Adrenal gland (tissue), 9 donors: ENCODE measurements at regions not wholly inside any gene's neighbourhood (a gene's known extent, or its start where the extent isn't known, plus 50 kb on each side); places are given as distances from the start of the nearest gene placed in this dataset.

Source experiments
- DNase-seq, 7 donors: peaks; one replicate each; pipeline ENCODE4 v3.0.0-alpha.2; 2019 to 2020
- H3K27ac ChIP-seq, 5 donors: fragments of 200-600 bp; sonication (generic) in 4 of 5; 1 replicate in 3 of 5; 2 replicates in 2 of 5; pipeline versions ENCODE4 v1.5.1 to v1.8.0; 2016 to 2020; ENCODE audit warnings: mild to moderate bottlenecking in 1 of 5
- H3K27me3 ChIP-seq: fragments of 200-600 bp; 2 replicates; pipeline ENCODE4 v1.8.0; 2021
- H3K36me3 ChIP-seq, 2 donors: fragments of 200-600 bp; replicated peaks in 1 of 2; 1 replicate in 1 of 2; 2 replicates in 1 of 2; pipeline versions ENCODE4 v1.5.1 to v1.8.0; 2018 to 2022
- H3K4me1 ChIP-seq, 2 donors: fragments of 200-600 bp; replicated peaks in 1 of 2; 1 replicate in 1 of 2; 2 replicates in 1 of 2; pipeline versions ENCODE4 v1.5.1 to v1.8.0; 2018 to 2021
- H3K4me3 ChIP-seq, 4 donors: fragments of 200-600 bp; sonication (generic) in 3 of 4; one replicate each; pipeline ENCODE4 v1.5.1; 2016 to 2018
- H3K9me3 ChIP-seq, 3 donors: fragments of 200-600 bp; sonication (generic) in 1 of 3; replicated peaks in 1 of 3; 1 replicate in 2 of 3; 2 replicates in 1 of 3; pipeline versions ENCODE4 v1.5.1 to v1.8.0; 2016 to 2021
- CTCF ChIP-seq, 6 experiments: fragments of 450-650 bp in 4 of 6; fragments of 200-600 bp in 2 of 6; sonication (generic) in 1 of 6; IDR thresholded peaks; 1 replicate in 5 of 6; 2 replicates in 1 of 6; pipeline versions ENCODE4 v1.5.1 to v1.8.0; 2016 to 2021; ENCODE audit warnings: antibody characterized with exemption in 6 of 6, mild to moderate bottlenecking in 2 of 6, moderate library complexity in 1 of 6
- POLR2A ChIP-seq, 2 donors: fragments of 450-650 bp; IDR thresholded peaks; one replicate each; pipeline ENCODE4 v1.6.1; 2017; ENCODE audit warnings: antibody characterized with exemption in 2 of 2, mild to moderate bottlenecking in 2 of 2, moderate library complexity in 1 of 2
- WGBS, 4 donors: extraction: QIAGEN DNeasy Blood & Tissue Kit in 2 of 4; methylation state at CpG; one replicate each; pipeline versions ENCODE4 v1.1.5 to v1.1.7; 2013 to 2017; 5-methylcytosine and 5-hydroxymethylcytosine counted together
- intact Hi-C, 2 donors: fragments of 100-400 bp; cut with DNase I; formaldehyde crosslinking; loops; one replicate each; pipeline versions ENCODE4 v1.14.1 to v1.15.0; 2022 to 2023
- donor health status: healthy with polysubstance abuse.
- donor health status: Bipolar disorder and iron deficiency.
- donor health status: DM: yes; HTN: yes; CAD: no.
- donor health status: DM: no; HTN: no; CAD: no.
- donor health status: DM: no; HTN: no; CAD: no.

DNA sequence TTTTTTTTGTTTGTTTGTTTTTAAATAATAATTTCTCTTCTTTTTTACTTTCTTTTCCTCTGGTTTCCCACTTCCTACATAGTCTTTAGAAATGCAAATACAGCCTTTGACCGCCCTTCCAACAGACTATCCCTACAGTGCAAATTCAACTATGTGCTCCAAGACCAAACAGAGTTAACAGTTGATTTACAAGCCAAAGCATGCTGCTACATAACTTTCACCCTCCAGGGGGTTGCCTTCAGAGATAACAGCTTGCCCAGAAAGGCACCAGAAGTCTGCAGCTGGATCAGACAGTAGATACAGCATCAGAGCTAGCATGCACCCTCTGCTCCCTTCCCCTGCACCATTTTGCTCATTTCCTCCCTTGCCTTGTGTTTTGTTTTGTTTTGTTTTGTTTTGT, 539.0 kb downstream of the ZWINT start:
- H3K36me3 ChIP-seq: no peaks in the 10 kb centered on the region
- TF ChIP-seq POLR2A (IDR thresholded peaks at IDR 0.05) (no peak), CTCF (IDR thresholded peaks at IDR 0.05) (no peak)
- H3K9me3 ChIP-seq: no peaks in the 10 kb centered on the region
- 56 to 75% (median 66%) methylated on average over 1 of the region's 1 CpG for WGBS, 4 donors
- no peak overlapping the region for H3K27ac ChIP-seq
- H3K4me3 ChIP-seq: no peak overlapping the region
- DNase-seq: no peak
- intact Hi-C loops: no loop called here
- H3K4me1 ChIP-seq: no peaks in the 10 kb centered on the region
- no peaks in the 10 kb centered on the region for H3K27me3 ChIP-seq

DNA sequence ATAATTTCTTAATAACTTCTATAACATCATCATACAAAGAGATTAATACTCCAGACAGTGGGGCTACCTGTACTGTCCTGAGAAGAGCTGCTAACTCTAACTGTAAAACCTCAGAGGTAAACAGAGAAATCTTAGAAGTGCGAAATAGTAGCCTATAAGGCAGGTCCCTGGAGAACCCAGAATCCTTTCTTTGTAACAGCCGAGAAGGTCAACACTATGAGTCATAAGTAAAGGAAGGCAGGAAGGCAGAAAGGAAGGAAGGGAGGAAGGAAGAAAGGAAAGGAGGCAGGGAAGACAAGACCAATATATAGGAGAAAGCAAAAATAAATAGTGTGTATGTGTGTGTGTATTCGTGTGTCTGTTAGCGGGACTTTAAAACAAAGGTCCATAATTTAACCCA, 540.6 kb downstream of the ZWINT start:
- no peaks in the 10 kb centered on the region for H3K4me1 ChIP-seq
- H3K9me3 ChIP-seq: no peaks in the 10 kb centered on the region
- no peak for DNase-seq
- no peaks in the 10 kb centered on the region for H3K36me3 ChIP-seq
- whole genome bisulfite sequencing, 4 donors: 72 to 84% (median 73%) methylated on average over 4 of the region's 4 CpGs
- TF ChIP-seq CTCF (IDR thresholded peaks at IDR 0.05): no peak
- no peak for TF ChIP-seq POLR2A (IDR thresholded peaks at IDR 0.05)
- H3K27ac ChIP-seq: no peak overlapping the region
- no peak overlapping the region for H3K4me3 ChIP-seq
- no peaks in the 10 kb centered on the region for H3K27me3 ChIP-seq
- intact Hi-C loops: no loop called here

DNA sequence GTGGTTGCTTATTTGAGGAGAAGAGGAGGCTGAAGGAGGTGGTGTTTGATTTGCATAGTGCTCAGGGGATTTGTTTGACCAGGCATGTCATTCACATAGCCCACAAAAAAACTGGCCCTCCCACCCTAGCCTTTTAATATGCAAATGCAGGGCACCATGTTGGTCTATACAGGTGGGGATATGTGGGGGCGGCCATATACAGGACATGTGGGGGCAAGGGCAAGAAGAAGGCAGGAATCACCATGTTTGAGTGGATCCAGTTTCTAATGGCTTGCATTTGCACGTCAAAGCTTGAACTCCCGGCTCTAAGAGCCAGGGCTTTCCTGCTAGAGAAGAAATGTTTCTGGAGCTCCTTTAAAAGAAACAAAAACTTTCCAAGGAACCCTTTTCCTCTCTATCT, 541.0 kb downstream of the ZWINT start:
- no peaks in the 10 kb centered on the region for H3K36me3 ChIP-seq
- intact Hi-C loops: no loop called here
- TF ChIP-seq CTCF (IDR thresholded peaks at IDR 0.05): no peak
- no peak for TF ChIP-seq POLR2A (IDR thresholded peaks at IDR 0.05)
- H3K4me3 ChIP-seq: no peak overlapping the region
- H3K27me3 ChIP-seq: no peaks in the 10 kb centered on the region
- no peaks in the 10 kb centered on the region for H3K9me3 ChIP-seq
- 73 to 81% (median 77%) methylated on average over 3 of the region's 3 CpGs for WGBS, 4 donors
- H3K4me1 ChIP-seq: no peaks in the 10 kb centered on the region
- DNase-seq: no peak
- H3K27ac ChIP-seq: no peak overlapping the region

DNA sequence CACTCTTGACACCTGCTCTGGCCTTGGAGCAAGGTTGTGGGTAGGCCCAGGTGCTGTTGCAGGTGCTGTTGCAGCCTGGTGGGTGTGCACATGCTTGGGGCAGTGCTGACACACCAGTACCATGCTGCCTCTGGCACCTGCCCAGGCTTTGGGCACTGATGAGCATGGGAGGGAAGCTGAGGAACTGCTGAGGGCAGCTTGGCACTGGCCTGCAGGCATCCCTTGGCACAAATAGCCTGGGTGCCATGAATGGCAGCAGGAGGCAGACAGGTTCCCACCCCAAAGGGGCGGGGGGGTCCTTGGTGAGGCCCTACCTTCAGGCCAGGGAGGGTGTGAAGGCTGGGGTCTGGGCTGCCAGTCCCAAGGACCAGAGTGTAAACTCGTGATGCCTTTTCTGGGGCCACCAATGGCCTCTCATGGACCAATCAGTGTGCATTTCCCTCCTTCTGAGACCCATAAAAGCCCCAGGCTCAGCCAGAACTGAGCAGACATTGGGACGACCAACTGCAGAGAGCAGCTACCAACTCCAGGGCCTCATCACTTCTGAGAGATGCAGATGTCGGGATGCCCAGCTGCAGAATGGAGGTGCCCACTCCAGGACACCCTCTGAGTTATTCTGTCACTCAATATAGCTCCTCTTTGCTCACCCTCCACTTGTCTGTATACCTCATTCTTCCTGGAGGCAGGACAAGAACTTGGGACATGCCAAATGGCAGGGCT, 547.4 kb downstream of the ZWINT start:
- Histone ChIP-seq H3K4me3 (no peak overlapping the region), H3K4me1 (no peaks in the 10 kb centered on the region), H3K36me3 (no peaks in the 10 kb centered on the region), H3K27ac (no peak overlapping the region), H3K9me3 (no peaks in the 10 kb centered on the region), H3K27me3 (no peaks in the 10 kb centered on the region)
- 57 to 71% (median 65%) methylated on average over 2 to 4 of the region's 4 CpGs for WGBS, 4 donors
- intact Hi-C loops: no loop called here
- DNase-seq: peak in 1 of 7 donors; percentile 7
- TF ChIP-seq CTCF (IDR thresholded peaks at IDR 0.05) (no peak), POLR2A (IDR thresholded peaks at IDR 0.05) (no peak)
